GM10847 (cell line): ENCODE measurements at regions not wholly inside any gene's neighbourhood (a gene's known extent, or its start where the extent isn't known, plus 50 kb on each side); places are given as distances from the start of the nearest gene placed in this dataset.

Source experiments
- POLR2A ChIP-seq: IDR thresholded peaks from 2 replicates; pipeline ENCODE4 v1.6.1; 2011; ENCODE audit not compliant: insufficient read length; ENCODE audit errors: extremely low read depth

DNA sequence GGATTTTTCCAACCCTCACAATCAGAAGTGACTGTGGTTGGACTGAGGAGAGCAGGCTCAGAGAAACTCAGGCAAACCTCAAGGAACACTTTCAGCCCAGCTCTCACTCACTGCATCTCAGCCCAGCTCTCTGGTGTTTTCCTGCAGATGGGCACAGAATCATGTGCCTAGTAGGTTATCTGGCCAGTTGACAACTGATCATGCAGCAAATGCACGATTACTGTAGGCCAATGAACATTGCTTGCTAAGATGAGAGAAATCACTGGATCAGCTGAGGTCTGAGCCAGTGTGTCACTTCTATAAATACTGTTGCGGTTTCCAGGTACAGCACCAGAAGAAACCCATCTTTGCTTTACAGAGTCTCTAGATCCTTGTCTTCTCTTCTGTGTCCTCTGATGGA, 540.5 kb downstream of the CD83 start:
- no peak for TF ChIP-seq POLR2A

DNA sequence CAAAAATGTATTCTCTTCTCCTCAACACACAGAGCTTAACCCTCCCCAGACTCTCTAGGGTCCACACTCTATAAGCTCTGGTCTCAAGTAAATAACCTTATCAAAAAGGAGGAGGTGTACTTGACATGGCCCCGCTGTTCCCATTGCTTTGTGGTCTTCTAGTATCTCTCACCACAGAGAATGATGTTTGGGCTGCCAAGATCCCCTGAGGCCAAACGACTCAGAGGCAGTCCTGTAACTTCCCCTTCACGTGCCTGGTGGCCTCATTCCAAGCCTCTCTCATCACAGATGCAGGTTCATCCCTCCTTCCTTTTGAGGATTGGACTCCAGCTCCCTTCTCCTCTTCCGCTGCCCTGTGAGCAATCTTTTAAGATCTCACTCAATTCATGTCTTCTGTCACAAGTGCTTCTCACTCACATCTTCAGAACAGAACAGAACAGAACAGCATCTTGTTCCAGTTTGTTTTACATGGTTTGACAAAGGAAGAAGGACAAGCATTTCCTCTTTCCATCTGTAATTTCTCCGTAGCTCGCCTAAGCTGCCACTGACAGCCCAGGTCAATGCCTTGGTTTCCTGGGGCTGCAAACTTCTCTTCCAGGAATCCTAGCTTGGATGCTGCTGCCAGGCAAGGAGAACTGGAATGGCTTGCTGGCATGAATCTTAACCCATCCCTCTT, 541.5 kb downstream of the CD83 start:
- TF ChIP-seq POLR2A: no peak

DNA sequence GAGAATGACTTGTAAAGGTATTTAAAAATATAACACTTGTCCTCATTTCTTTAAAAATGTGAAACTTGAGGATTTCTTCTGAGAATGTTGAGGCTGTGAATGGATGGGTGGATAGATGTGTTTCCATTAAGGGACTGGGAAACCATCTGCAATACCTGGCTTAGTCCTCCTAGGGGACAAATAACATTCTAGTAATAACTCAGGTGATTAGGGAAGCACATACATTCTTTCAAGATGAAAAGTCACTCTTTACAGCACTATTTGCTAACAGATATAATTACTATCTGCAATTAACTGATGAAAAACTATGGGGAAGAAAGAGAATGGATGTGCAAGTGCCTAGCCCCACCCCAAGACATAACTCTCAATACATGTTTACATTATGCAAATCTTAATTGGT, 542.3 kb downstream of the CD83 start:
- no peak for TF ChIP-seq POLR2A

DNA sequence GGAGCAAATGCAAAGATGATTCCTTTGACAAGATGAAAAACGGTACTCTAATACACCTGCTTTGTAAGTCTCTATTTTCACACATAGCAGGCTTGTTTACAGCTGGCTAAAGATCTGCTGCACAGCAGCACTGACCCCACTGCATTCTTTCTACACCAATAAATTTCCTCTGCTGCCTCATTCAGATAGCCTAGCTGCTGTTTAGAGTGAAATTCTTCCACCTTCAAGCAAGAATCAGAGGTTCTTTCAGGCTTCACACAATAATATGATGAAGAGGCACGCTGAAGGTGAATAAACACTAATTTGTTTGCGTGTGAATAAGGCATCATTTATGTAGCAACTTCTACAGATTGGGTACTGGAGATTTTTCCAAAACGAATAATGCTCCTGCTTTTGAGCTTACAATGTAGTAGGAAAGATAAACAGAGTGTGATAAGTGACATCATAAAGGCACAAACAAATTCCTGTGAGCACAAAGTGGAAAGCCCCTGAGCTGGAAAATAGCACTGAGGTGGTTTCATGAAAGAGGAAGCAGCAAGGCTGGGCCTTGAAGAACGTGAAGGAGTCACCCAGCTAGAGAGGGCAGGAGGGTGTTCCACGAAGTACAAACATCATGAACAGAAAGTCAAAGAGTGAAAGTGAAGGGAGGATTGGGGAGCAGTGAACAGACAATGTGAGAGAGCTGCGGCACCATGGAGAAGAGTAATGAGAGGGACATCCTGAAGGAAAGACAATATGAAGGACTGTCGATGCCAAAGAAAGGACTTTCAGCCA, 543.4 kb downstream of the CD83 start:
- no peak for TF ChIP-seq POLR2A

DNA sequence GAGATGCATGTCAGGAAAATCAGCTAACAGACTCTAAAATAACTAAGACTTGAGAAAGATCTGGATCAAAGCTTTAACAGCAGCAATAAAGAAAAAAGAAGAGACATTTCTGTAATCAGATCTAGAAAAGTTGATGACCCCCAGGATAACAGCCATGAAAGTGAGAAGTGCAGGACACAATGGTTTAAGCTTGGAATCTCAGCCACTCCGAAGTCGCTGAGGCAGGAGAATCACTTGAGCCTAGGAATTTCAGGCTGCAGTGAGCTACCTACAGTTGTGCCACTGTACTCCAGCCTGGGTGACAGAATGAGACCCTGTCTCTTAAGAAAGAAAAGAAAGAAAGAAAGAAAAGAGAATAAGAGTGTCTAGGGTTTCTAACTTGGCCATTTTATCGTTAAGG, 544.1 kb downstream of the CD83 start:
- no peak for TF ChIP-seq POLR2A

DNA sequence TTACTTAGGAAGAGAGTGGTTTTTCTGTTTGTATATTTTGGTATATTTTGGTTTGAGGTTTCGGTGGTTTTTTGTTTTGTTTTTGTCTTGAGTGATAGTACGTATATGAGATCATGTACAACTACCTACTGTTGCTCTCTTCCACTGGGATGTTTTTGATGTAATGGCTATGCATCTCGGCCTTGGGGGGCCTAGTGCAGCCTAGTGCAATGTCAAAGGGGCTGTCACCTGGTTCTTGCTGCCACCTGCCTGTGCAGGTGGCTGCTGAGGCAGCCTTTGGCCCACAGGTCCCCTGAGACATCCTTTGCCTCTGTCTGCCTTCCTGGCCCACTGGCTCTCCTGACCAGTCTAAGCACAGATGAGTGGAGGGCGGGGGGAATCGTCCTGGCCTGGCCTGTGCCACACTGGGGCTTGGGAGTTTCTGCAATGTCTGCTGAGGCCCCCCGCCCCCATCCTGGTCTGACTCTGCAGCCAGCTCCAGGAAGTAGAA, 546.6 kb downstream of the CD83 start:
- no peak for TF ChIP-seq POLR2A

DNA sequence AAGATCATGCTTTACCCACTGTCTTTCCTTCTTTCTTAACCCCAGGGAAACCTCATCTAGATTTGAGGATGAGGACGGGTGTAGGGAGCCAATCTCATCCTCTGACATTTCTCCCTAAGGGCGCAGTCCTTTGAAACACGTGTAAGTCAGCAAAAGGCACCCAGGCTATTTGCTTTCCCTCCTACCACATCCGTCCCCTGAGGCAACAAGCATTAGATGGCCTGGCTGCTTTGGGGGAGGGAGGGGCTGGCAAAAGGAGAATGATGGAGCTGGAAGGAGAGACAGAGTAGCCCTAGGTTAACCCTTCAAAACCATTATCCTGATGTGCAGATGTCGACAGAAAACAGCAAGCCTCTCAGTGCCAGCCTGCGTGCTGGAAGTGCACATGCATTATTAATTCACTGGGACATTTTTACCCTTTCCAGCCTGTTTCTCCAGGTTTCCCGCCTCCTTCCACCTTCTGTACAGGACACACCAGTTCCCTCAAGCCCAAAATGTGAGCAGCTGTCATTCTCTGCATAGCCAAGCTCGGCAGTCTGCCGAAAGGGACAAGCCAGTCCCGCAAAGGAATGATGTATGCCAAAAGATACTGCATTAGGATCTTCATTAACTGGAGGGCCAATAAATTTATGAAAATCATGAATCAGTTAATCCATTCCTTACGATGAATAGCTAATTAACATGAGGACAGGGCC, 547.2 kb downstream of the CD83 start:
- TF ChIP-seq POLR2A: no peak

DNA sequence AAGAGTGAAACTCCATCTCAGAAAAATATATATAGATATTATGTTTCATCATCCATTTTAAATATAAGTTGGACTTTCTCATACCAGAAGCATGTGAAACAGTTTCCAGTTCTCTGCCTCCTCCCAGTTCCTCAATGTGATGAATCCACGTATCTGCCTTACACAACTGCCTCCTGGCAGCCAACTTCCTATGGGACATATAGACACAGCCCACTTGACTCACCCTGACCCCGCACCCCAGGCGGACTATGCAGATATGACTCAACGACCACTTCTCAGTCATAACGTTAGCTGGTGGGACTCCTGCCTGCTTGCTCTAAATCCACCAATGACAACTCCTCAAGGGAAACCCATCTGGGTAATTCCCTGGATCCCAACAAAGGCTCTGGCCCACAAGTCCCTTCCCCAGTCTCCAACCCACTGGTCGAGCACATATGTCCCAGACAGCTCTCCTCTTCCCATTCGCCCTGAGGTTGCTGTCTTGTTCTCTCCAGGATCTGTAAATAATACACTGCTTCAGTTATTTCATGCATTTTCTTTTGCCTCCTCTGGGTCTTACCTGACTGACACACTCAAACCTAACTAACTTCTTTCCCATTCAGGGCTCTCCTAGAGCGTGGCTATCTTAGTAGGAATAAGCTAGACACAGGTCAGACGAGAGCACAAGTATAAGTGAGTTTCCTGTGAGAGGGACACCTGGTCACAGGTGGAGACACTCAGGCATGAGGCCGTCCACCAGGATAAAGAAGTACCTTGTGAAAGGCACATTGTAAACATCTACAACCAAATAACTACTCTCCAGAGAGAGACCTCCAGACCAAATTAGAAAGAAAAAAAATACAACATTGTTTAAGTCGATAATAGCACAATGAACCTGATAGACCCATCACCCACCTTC, 548.5 kb downstream of the CD83 start:
- no peak for TF ChIP-seq POLR2A

DNA sequence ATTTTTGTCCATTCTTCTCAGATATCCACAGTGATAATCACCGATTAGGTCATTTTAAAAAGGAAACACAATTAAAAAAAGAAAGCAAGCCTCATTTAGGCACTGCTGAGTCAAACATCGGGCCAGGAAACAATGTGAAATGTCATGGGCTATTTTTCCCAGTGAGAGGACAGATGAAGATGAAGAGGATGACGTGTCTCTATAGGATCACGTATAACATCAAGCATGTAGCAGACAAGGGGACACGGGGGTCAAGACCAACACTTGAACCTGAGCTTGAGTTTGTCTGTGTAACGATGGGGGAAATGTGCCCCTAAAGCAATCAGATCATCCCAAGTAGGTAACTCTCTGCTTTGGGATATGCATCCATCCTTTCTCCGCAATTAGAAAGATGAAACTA, 553.2 kb downstream of the CD83 start:
- TF ChIP-seq POLR2A: no peak

DNA sequence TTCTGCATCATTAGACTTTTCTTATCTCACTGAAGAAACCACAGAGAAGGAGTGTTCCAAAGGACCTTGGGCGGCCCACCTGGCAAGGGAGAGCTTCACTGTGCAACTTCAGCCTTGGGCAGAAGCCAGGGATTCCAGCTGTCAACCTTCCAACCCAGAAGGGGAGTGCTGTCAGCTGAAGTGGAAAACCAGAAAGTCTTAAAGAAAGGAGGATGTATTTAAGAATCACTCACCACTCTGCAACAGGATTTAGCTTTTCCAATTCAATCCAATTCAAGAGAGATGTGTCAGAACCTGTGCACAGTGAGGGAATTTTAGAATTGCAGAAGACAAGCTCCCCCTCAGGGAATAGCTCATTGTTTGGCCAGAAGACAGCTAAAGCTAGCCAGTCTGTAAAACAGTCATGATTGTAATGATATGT, 553.7 kb downstream of the CD83 start:
- no peak for TF ChIP-seq POLR2A

DNA sequence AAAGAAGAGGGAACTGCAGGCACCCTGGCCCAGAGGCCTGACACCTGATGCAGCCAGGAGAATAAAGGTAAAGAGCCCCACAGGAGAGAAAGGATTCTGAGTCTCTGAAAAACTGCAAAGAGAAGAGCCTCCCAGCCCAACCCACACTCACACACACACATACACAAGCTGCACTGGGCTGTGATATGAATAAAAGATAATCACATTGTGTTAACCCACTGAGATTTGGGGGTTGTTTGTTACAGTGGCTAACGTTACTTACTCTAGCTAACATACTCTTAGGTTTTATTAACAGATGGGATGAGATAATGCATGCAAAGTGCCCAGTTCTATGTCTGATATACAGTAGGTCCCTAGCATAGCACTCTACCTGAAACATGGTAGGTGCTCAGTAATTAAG, 554.4 kb downstream of the CD83 start:
- no peak for TF ChIP-seq POLR2A

DNA sequence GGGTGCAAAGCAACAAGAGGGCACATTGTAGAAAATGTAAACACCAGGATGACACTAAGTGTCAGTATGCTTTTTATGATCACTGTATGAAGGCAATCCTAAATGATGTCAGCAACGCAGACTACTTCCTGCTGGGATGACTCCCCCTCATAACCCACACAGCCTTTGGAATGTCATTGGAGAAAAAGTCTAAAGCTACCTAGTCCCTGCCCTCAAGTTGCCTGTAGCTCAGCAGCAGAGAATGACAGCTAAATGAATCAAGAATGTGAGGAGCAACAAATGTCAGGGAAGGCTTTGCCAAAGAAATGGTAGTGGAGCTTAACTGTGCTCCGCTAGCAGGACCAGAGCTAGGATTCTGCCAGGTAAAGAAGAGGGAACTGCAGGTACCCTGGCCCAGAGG, 555.6 kb downstream of the CD83 start:
- TF ChIP-seq POLR2A: no peak

DNA sequence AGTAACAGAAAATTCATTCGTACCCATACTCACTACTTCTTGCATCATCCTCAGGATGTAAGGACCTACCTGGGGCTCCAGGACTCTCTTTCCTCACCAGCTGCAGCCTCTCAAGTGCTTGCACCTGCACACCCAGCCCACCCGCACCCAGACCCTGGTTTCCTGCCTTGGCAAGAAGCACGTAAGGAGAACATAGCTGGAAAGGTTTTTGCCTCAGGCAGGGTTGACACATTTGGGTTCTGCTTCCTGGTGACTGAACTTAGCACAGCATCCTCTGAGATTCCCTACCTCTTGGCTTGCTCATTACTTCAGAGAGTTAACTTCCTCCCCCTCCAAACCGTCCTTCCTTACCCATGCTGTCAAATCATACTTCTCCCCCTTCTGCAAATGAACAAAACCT, 556.9 kb downstream of the CD83 start:
- TF ChIP-seq POLR2A: no peak

DNA sequence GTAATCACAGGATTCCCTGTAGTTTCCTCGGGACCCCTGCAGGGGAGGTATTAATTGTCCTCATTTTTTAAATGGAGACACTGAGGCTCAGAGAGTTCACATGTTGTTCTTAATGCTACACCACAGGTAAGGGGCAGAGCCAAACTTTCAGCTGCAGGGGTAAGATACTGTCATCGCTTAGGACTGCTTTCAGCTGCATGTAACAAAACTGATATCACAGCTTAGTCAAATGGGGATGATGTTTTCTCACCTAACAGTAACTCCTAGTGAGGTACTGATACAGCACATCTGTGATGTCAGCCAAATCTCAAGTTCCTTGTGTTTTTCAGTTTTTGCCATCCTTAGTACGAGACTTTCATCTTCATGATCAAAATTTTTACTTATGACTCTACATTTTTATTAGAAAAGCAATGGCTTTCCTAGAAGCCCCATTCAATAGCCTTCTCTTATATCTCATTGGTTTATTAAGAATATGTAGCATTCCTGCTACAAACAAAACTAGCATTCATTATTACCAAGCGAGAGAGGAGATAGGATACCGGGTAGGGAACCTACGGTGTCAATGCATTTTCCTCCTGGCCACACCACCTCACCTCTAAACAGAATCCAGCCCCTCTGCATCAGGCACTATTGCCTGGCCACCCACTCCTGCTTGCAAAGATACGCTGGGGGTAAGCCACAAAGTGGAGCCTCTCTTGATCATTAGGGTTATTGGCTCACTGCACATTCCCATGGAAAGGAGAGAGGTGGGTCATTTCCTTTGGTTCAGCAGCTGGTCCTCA, 557.5 kb downstream of the CD83 start:
- no peak for TF ChIP-seq POLR2A

DNA sequence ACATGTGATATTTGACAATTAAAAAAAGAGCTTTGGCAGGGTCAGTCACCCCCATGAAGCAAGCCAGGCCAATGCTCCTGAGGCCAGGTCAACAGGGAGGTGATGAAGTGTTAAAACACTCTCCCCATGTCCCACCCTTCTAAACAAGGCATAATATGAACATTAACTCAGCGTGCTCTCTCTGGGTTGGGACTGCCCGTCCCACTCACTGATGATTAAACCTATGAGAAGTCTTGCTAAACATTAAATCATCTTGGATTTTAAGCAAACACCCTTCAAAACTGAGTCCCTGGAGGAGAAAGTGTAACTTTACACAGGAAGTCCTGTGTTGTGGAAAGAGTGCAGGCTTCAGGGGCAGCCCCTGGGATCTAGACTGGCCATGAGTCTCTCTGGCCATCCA, 558.5 kb downstream of the CD83 start:
- TF ChIP-seq POLR2A: no peak
